GM23338 (cell line): ENCODE measurements at regions not wholly inside any gene's neighbourhood (a gene's known extent, or its start where the extent isn't known, plus 50 kb on each side); places are given as distances from the start of the nearest gene placed in this dataset.

Experiments used
- ATAC-seq: fragments of 200-7000 bp; cut with Tn5 transposase; 3 replicates; pipeline ENCODE4 v1.9.1; 2020
- DNase-seq: peaks from one replicate; pipeline ENCODE4 v3.0.0-alpha.2; 2015; ENCODE audit warnings: low spot score
- H2AFZ ChIP-seq: fragments of 200-600 bp; sonication (generic); 2 replicates; pipeline ENCODE4 v1.8.0; 2016; ENCODE audit warnings: antibody characterized with exemption, mild to moderate bottlenecking, moderate library complexity
- H3F3A ChIP-seq: fragments of 200-600 bp; sonication (generic); replicated peaks from 2 replicates; pipeline ENCODE4 v1.8.0; 2017; ENCODE audit warnings: antibody characterized with exemption, mixed run types, low read depth
- H3K27ac ChIP-seq: fragments of 200-600 bp; sonication (generic); 2 replicates; pipeline ENCODE4 v1.6.1; 2016; ENCODE audit warnings: low read depth
- H3K27me3 ChIP-seq: fragments of 200-600 bp; sonication (generic); 2 replicates; pipeline ENCODE4 v1.8.0; 2016; ENCODE audit warnings: mild to moderate bottlenecking, mixed run types, moderate library complexity; ENCODE audit not compliant: insufficient read depth
- H3K36me3 ChIP-seq: fragments of 200-600 bp; sonication (generic); 2 replicates; pipeline ENCODE4 v1.8.0; 2016; ENCODE audit warnings: mild to moderate bottlenecking; ENCODE audit not compliant: insufficient read depth
- H3K4me1 ChIP-seq: fragments of 200-600 bp; sonication (generic); 2 replicates; pipeline ENCODE4 v1.8.0; 2016; ENCODE audit warnings: mild to moderate bottlenecking, moderate library complexity; ENCODE audit not compliant: insufficient read depth
- H3K4me2 ChIP-seq: fragments of 200-600 bp; sonication (generic); 2 replicates; pipeline ENCODE4 v1.7.1; 2017; ENCODE audit warnings: mixed run types
- H3K4me3 ChIP-seq: fragments of 200-600 bp; sonication (generic); 2 replicates; pipeline ENCODE4 v1.6.1; 2016; ENCODE audit warnings: mixed run types
- H3K79me2 ChIP-seq: fragments of 200-600 bp; sonication (generic); replicated peaks from 2 replicates; pipeline ENCODE4 v1.8.0; 2017; ENCODE audit warnings: mild to moderate bottlenecking; ENCODE audit not compliant: insufficient read depth
- H3K9me2 ChIP-seq: fragments of 200-600 bp; sonication (generic); 2 replicates; pipeline ENCODE4 v1.8.0; 2017; ENCODE audit not compliant: insufficient read depth
- H4K20me1 ChIP-seq: fragments of 200-600 bp; sonication (generic); replicated peaks from 2 replicates; pipeline ENCODE4 v1.8.0; 2017; ENCODE audit warnings: mild to moderate bottlenecking; ENCODE audit not compliant: insufficient read depth
- H3K27ac Mint-ChIP-seq: 2 replicates; pipeline ENCODE4 v1.8.0; 2020; ENCODE audit warnings: inconsistent platforms, mild to moderate bottlenecking, moderate library complexity, mixed read lengths
- H3K27me3 Mint-ChIP-seq: 3 replicates; pipeline ENCODE4 v1.8.0; 2022; ENCODE audit warnings: low read depth, mild to moderate bottlenecking, moderate library complexity, mixed read lengths, inconsistent platforms; ENCODE audit not compliant: insufficient read depth, poor library complexity
- H3K36me3 Mint-ChIP-seq: 3 replicates; pipeline ENCODE4 v1.8.0; 2021; ENCODE audit warnings: low read depth, mild to moderate bottlenecking, inconsistent platforms, moderate library complexity, mixed read lengths
- H3K4me1 Mint-ChIP-seq: 3 replicates; pipeline ENCODE4 v1.8.0; 2020; ENCODE audit warnings: mild to moderate bottlenecking, inconsistent platforms, mixed read lengths
- H3K4me3 Mint-ChIP-seq: 3 replicates; pipeline ENCODE4 v1.8.0; 2021; ENCODE audit warnings: moderate library complexity, mild to moderate bottlenecking, inconsistent platforms, mixed read lengths
- H3K9me3 Mint-ChIP-seq: 3 replicates; pipeline ENCODE4 v1.8.0; 2020; ENCODE audit warnings: moderate library complexity, mild to moderate bottlenecking, inconsistent platforms, mixed read lengths
- CREB1 ChIP-seq: fragments of 250-450 bp; sonication (Bioruptor Pico); IDR thresholded peaks from 2 replicates; pipeline ENCODE4 v1.5.0; 2020; ENCODE audit warnings: low read depth, mild to moderate bottlenecking, moderate library complexity
- EZH2 ChIP-seq: fragments of 200-600 bp; sonication (generic); IDR thresholded peaks from one replicate; pipeline ENCODE4 v1.8.0; 2017; ENCODE audit warnings: antibody characterized with exemption, mild to moderate bottlenecking, low read depth; ENCODE audit not compliant: unreplicated experiment
- EZH2phosphoT487 ChIP-seq: fragments of 200-600 bp; sonication (generic); IDR thresholded peaks from one replicate; pipeline ENCODE4 v1.8.1; 2018; ENCODE audit warnings: antibody characterized with exemption; ENCODE audit not compliant: unreplicated experiment
- JUNB ChIP-seq: IDR thresholded peaks from one replicate; pipeline ENCODE4 v1.6.1; 2016; ENCODE audit warnings: antibody characterized with exemption; ENCODE audit not compliant: unreplicated experiment
- NANOG ChIP-seq: IDR thresholded peaks from 2 replicates; pipeline ENCODE4 v1.6.1; 2016; ENCODE audit warnings: antibody characterized with exemption, borderline replicate concordance
- POLR2AphosphoS5 ChIP-seq: IDR thresholded peaks from 2 replicates; pipeline ENCODE4 v1.6.1; 2016; ENCODE audit warnings: antibody characterized with exemption, low read depth
- STAT1 ChIP-seq: IDR thresholded peaks from one replicate; pipeline ENCODE4 v1.6.1; 2016; ENCODE audit warnings: antibody characterized with exemption; ENCODE audit not compliant: unreplicated experiment
- ZNF114 ChIP-seq: fragments of 250-450 bp; sonication (Bioruptor Pico); IDR thresholded peaks from 2 replicates; pipeline ENCODE4 v1.5.0; 2020; ENCODE audit warnings: mild to moderate bottlenecking, moderate library complexity
- ZNF331 ChIP-seq: fragments of 250-450 bp; sonication (Bioruptor Pico); IDR thresholded peaks from 2 replicates; pipeline ENCODE4 v1.5.0; 2020; ENCODE audit warnings: low read depth, mild to moderate bottlenecking, moderate library complexity
- TF ChIP-seq, protein P1 (sequence below): fragments of 250-450 bp; sonication (Bioruptor Pico); IDR thresholded peaks from 2 replicates; pipeline ENCODE4 v1.5.0; 2020; ENCODE audit warnings: mild to moderate bottlenecking, moderate library complexity
- TF ChIP-seq, protein P2 (sequence below): IDR thresholded peaks from one replicate; pipeline ENCODE4 v1.6.1; 2018; ENCODE audit warnings: antibody characterized with exemption; ENCODE audit not compliant: unreplicated experiment
- TF ChIP-seq, protein P3 (sequence below): IDR thresholded peaks from 2 replicates; pipeline ENCODE4 v1.6.1; 2016; ENCODE audit warnings: antibody characterized with exemption
- TF ChIP-seq, protein P4 (sequence below), 2 experiments: fragments of 200-600 bp in 1 of 2; sonication (generic) in 1 of 2; conservative IDR thresholded peaks; 2 replicates each; pipeline versions ENCODE4 v1.5.1 to v1.6.1; 2016 to 2017; ENCODE audit warnings: antibody characterized with exemption in 2 of 2, low read depth in 2 of 2, mild to moderate bottlenecking in 2 of 2, moderate library complexity in 1 of 2

DNA sequence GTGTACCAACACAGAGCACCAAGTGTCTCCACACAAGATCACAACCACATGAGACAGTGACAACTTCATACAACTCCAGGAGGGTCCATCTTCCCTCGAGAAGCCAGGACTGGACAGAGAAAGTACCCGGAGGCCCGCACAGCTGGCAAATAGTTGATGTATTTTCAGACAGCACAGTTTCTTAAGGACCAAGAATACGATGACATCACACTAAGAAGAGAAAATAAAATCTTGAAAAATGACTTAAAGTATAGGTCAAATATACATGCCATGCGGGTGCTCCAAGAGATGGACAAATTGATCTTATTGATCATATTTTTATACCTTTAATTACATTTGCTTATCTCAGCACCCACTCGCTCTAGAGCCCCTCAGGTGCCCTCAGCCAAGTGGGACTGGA is 145.5 kb downstream of the RNASET2 start:
- Histone ChIP-seq H3K9me2 (no peaks in the 10 kb centered on the region), H2AFZ (no peak overlapping the region), H3K27me3 (no peaks in the 10 kb centered on the region), H3F3A (no peaks in the 10 kb centered on the region), H3K4me3 (no peak overlapping the region), H3K4me2 (no peak overlapping the region), H3K27ac (no peak overlapping the region), H3K4me1 (no peaks in the 10 kb centered on the region), H3K79me2 (no peaks in the 10 kb centered on the region), H4K20me1 (no peaks in the 10 kb centered on the region; the same call in 1 of the 2 replicates), H3K36me3 (no peaks in the 10 kb centered on the region)
- Mint-ChIP-seq H3K27me3 (peaks cover 5% of the 10 kb centered on the region), H3K27ac (no peak overlapping the region), H3K36me3 (peaks cover 20% of the 10 kb centered on the region), H3K4me1 (no peaks in the 10 kb centered on the region; the same call in 2 of the 3 replicates), H3K4me3 (no peak overlapping the region), H3K9me3 (peaks cover 23% of the 10 kb centered on the region)
- TF ChIP-seq, protein P1, sequence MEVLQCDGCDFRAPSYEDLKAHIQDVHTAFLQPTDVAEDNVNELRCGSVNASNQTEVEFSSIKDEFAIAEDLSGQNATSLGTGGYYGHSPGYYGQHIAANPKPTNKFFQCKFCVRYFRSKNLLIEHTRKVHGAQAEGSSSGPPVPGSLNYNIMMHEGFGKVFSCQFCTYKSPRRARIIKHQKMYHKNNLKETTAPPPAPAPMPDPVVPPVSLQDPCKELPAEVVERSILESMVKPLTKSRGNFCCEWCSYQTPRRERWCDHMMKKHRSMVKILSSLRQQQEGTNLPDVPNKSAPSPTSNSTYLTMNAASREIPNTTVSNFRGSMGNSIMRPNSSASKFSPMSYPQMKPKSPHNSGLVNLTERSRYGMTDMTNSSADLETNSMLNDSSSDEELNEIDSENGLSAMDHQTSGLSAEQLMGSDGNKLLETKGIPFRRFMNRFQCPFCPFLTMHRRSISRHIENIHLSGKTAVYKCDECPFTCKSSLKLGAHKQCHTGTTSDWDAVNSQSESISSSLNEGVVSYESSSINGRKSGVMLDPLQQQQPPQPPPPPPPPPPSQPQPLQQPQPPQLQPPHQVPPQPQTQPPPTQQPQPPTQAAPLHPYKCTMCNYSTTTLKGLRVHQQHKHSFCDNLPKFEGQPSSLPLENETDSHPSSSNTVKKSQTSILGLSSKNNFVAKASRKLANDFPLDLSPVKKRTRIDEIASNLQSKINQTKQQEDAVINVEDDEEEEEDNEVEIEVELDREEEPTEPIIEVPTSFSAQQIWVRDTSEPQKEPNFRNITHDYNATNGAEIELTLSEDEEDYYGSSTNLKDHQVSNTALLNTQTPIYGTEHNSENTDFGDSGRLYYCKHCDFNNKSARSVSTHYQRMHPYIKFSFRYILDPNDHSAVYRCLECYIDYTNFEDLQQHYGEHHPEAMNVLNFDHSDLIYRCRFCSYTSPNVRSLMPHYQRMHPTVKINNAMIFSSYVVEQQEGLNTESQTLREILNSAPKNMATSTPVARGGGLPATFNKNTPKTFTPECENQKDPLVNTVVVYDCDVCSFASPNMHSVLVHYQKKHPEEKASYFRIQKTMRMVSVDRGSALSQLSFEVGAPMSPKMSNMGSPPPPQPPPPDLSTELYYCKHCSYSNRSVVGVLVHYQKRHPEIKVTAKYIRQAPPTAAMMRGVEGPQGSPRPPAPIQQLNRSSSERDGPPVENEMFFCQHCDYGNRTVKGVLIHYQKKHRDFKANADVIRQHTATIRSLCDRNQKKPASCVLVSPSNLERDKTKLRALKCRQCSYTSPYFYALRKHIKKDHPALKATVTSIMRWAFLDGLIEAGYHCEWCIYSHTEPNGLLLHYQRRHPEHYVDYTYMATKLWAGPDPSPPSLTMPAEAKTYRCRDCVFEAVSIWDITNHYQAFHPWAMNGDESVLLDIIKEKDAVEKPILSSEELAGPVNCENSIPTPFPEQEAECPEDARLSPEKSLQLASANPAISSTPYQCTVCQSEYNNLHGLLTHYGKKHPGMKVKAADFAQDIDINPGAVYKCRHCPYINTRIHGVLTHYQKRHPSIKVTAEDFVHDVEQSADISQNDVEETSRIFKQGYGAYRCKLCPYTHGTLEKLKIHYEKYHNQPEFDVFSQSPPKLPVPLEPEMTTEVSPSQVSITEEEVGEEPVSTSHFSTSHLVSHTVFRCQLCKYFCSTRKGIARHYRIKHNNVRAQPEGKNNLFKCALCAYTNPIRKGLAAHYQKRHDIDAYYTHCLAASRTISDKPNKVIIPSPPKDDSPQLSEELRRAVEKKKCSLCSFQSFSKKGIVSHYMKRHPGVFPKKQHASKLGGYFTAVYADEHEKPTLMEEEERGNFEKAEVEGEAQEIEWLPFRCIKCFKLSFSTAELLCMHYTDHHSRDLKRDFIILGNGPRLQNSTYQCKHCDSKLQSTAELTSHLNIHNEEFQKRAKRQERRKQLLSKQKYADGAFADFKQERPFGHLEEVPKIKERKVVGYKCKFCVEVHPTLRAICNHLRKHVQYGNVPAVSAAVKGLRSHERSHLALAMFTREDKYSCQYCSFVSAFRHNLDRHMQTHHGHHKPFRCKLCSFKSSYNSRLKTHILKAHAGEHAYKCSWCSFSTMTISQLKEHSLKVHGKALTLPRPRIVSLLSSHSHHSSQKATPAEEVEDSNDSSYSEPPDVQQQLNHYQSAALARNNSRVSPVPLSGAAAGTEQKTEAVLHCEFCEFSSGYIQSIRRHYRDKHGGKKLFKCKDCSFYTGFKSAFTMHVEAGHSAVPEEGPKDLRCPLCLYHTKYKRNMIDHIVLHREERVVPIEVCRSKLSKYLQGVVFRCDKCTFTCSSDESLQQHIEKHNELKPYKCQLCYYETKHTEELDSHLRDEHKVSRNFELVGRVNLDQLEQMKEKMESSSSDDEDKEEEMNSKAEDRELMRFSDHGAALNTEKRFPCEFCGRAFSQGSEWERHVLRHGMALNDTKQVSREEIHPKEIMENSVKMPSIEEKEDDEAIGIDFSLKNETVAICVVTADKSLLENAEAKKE (CRISPR knock-in tag): no peak
- TF ChIP-seq NANOG: no peak
- TF ChIP-seq EZH2: no peak
- no peak for TF ChIP-seq JUNB
- no peak for TF ChIP-seq CREB1 (CRISPR knock-in tag)
- no peak for TF ChIP-seq EZH2phosphoT487
- no peak for TF ChIP-seq STAT1
- TF ChIP-seq POLR2AphosphoS5: no peak
- no peak for TF ChIP-seq ZNF114 (CRISPR knock-in tag)
- TF ChIP-seq, protein P2, sequence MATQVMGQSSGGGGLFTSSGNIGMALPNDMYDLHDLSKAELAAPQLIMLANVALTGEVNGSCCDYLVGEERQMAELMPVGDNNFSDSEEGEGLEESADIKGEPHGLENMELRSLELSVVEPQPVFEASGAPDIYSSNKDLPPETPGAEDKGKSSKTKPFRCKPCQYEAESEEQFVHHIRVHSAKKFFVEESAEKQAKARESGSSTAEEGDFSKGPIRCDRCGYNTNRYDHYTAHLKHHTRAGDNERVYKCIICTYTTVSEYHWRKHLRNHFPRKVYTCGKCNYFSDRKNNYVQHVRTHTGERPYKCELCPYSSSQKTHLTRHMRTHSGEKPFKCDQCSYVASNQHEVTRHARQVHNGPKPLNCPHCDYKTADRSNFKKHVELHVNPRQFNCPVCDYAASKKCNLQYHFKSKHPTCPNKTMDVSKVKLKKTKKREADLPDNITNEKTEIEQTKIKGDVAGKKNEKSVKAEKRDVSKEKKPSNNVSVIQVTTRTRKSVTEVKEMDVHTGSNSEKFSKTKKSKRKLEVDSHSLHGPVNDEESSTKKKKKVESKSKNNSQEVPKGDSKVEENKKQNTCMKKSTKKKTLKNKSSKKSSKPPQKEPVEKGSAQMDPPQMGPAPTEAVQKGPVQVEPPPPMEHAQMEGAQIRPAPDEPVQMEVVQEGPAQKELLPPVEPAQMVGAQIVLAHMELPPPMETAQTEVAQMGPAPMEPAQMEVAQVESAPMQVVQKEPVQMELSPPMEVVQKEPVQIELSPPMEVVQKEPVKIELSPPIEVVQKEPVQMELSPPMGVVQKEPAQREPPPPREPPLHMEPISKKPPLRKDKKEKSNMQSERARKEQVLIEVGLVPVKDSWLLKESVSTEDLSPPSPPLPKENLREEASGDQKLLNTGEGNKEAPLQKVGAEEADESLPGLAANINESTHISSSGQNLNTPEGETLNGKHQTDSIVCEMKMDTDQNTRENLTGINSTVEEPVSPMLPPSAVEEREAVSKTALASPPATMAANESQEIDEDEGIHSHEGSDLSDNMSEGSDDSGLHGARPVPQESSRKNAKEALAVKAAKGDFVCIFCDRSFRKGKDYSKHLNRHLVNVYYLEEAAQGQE: no peak
- TF ChIP-seq, protein P3, sequence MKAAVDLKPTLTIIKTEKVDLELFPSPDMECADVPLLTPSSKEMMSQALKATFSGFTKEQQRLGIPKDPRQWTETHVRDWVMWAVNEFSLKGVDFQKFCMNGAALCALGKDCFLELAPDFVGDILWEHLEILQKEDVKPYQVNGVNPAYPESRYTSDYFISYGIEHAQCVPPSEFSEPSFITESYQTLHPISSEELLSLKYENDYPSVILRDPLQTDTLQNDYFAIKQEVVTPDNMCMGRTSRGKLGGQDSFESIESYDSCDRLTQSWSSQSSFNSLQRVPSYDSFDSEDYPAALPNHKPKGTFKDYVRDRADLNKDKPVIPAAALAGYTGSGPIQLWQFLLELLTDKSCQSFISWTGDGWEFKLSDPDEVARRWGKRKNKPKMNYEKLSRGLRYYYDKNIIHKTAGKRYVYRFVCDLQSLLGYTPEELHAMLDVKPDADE: no peak
- TF ChIP-seq, protein P4, sequence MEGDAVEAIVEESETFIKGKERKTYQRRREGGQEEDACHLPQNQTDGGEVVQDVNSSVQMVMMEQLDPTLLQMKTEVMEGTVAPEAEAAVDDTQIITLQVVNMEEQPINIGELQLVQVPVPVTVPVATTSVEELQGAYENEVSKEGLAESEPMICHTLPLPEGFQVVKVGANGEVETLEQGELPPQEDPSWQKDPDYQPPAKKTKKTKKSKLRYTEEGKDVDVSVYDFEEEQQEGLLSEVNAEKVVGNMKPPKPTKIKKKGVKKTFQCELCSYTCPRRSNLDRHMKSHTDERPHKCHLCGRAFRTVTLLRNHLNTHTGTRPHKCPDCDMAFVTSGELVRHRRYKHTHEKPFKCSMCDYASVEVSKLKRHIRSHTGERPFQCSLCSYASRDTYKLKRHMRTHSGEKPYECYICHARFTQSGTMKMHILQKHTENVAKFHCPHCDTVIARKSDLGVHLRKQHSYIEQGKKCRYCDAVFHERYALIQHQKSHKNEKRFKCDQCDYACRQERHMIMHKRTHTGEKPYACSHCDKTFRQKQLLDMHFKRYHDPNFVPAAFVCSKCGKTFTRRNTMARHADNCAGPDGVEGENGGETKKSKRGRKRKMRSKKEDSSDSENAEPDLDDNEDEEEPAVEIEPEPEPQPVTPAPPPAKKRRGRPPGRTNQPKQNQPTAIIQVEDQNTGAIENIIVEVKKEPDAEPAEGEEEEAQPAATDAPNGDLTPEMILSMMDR (conservative IDR thresholded peaks at IDR 0.05; ENCODE audit: low read depth in 2 of 2): no peak
- no peak for TF ChIP-seq ZNF331
- ATAC-seq (no peak), DNase-seq (no peak)
